Large intestine (tissue), 3 donors: ENCODE measurements at regions not wholly inside any gene's neighbourhood (a gene's known extent, or its start where the extent isn't known, plus 50 kb on each side); places are given as distances from the start of the nearest gene placed in this dataset.
"Not testable (repeated sequence)": the region's sequence is repeated elsewhere in the genome, so short reads cannot be mapped to it uniquely, and the experiment has no call there.

Source experiments
- DNase-seq, 2 donors: peaks; one replicate each; pipeline versions ENCODE4 v3.0.0 to v3.0.0-alpha.2; 2013
- H3K27ac ChIP-seq: one replicate; pipeline ENCODE4 v1.5.1; 2013; ENCODE audit warnings: low read length
- H3K27me3 ChIP-seq: 2 replicates; pipeline ENCODE4 v1.6.1; 2013; ENCODE audit warnings: low read length; ENCODE audit not compliant: control insufficient read depth, insufficient read depth
- H3K36me3 ChIP-seq: 2 replicates; pipeline ENCODE4 v1.6.1; 2013; ENCODE audit warnings: low read length; ENCODE audit not compliant: control insufficient read depth, insufficient read depth
- H3K4me1 ChIP-seq: one replicate; pipeline ENCODE4 v1.6.1; 2013; ENCODE audit warnings: low read length; ENCODE audit not compliant: control insufficient read depth, insufficient read depth
- H3K4me3 ChIP-seq: one replicate; pipeline ENCODE4 v1.5.1; 2013; ENCODE audit warnings: low read length
- H3K9me3 ChIP-seq: one replicate; pipeline ENCODE4 v1.6.1; 2013; ENCODE audit warnings: mild to moderate bottlenecking, low read depth, low read length, moderate library complexity; ENCODE audit not compliant: control insufficient read depth
- WGBS: methylation state at CpG from one replicate; pipeline ENCODE4 v1.1.5; 2013; ENCODE audit warnings: low lambda C conversion rate; ENCODE audit not compliant: insufficient coverage; 5-methylcytosine and 5-hydroxymethylcytosine counted together

GRCh38 chr4:33924811-33925210, 2319.5 kb downstream of the ARAP2 start:
- no peaks in the 10 kb centered on the region for H3K27me3 ChIP-seq

GRCh38 chr4:33930497-33930896, 2313.8 kb downstream of the ARAP2 start:
- Histone ChIP-seq H3K4me1 (no peaks in the 10 kb centered on the region), H3K9me3 (no peaks in the 10 kb centered on the region), H3K27ac (no peak overlapping the region), H3K4me3 (no peak overlapping the region), H3K27me3 (no peaks in the 10 kb centered on the region), H3K36me3 (no peaks in the 10 kb centered on the region)
- no CpG with 5 or more reads among the region's 1 CpG for WGBS
- no peak for DNase-seq

More at GRCh38 chr4:33924811-33925210, 2319.5 kb downstream of the ARAP2 start:
- no peaks in the 10 kb centered on the region for H3K9me3 ChIP-seq
- H3K36me3 ChIP-seq = no peaks in the 10 kb centered on the region
- H3K27ac ChIP-seq = no peak overlapping the region
- no peaks in the 10 kb centered on the region for H3K4me1 ChIP-seq
- H3K4me3 ChIP-seq = no peak overlapping the region
- no peak for DNase-seq
- WGBS = no CpG with 5 or more reads among the region's 1 CpG

GRCh38 chr4:33931026-33931425, 2313.3 kb downstream of the ARAP2 start:
- no peak overlapping the region for H3K27ac ChIP-seq
- H3K36me3 ChIP-seq = no peaks in the 10 kb centered on the region
- WGBS = 63% methylated on average over 1 of the region's 2 CpGs

GRCh38 chr4:33940281-33940680, 2304.0 kb downstream of the ARAP2 start:
- Histone ChIP-seq H3K27me3 (no peaks in the 10 kb centered on the region), H3K9me3 (no peaks in the 10 kb centered on the region), H3K27ac (no peak overlapping the region), H3K4me1 (no peaks in the 10 kb centered on the region), H3K36me3 (no peaks in the 10 kb centered on the region), H3K4me3 (no peak overlapping the region)
- no peak for DNase-seq

More at GRCh38 chr4:33931026-33931425, 2313.3 kb downstream of the ARAP2 start:
- Histone ChIP-seq H3K9me3 (no peaks in the 10 kb centered on the region), H3K27me3 (no peaks in the 10 kb centered on the region), H3K4me3 (no peak overlapping the region), H3K4me1 (no peaks in the 10 kb centered on the region)
- no peak for DNase-seq

GRCh38 chr4:33941854-33942253, 2302.5 kb downstream of the ARAP2 start:
- H3K9me3 ChIP-seq = no peaks in the 10 kb centered on the region
- DNase-seq = no peak
- no peaks in the 10 kb centered on the region for H3K4me1 ChIP-seq
- no peaks in the 10 kb centered on the region for H3K27me3 ChIP-seq
- 83% methylated on average over 1 of the region's 1 CpG for WGBS
- no peak overlapping the region for H3K27ac ChIP-seq
- H3K36me3 ChIP-seq = no peaks in the 10 kb centered on the region
- no peak overlapping the region for H3K4me3 ChIP-seq

GRCh38 chr4:33948921-33949320, 2295.4 kb downstream of the ARAP2 start:
- no peaks in the 10 kb centered on the region for H3K36me3 ChIP-seq
- H3K27ac ChIP-seq = no peak overlapping the region
- no peaks in the 10 kb centered on the region for H3K9me3 ChIP-seq
- H3K4me3 ChIP-seq = no peak overlapping the region
- DNase-seq = no peak
- H3K27me3 ChIP-seq = no peaks in the 10 kb centered on the region
- H3K4me1 ChIP-seq = no peaks in the 10 kb centered on the region

GRCh38 chr4:33953848-33954247, 2290.5 kb downstream of the ARAP2 start:
- not testable (repeated sequence) for H3K4me3 ChIP-seq, H3K9me3 ChIP-seq, H3K27ac ChIP-seq, H3K4me1 ChIP-seq, H3K36me3 ChIP-seq, DNase-seq, H3K27me3 ChIP-seq
- no CpG with 5 or more reads among the region's 4 CpGs for WGBS

- no peak for DNase-seq
- Histone ChIP-seq H3K27me3 (no peaks in the 10 kb centered on the region), H3K4me1 (no peaks in the 10 kb centered on the region), H3K4me3 (no peak overlapping the region), H3K9me3 (peaks cover 3% of the 10 kb centered on the region), H3K27ac (no peak overlapping the region), H3K36me3 (no peaks in the 10 kb centered on the region)
- no CpG with 5 or more reads among the region's 10 CpGs for WGBS
Measured at GRCh38 chr4:33954759-33955158, 2289.6 kb downstream of the ARAP2 start.

- Histone ChIP-seq H3K4me1 (no peaks in the 10 kb centered on the region), H3K4me3 (no peak overlapping the region), H3K9me3 (peaks cover 3% of the 10 kb centered on the region), H3K27me3 (no peaks in the 10 kb centered on the region), H3K27ac (no peak overlapping the region), H3K36me3 (no peaks in the 10 kb centered on the region)
- no peak for DNase-seq
- 100% methylated on average over 1 of the region's 4 CpGs for WGBS
Measured at GRCh38 chr4:33959519-33959918, 2284.8 kb downstream of the ARAP2 start.

- 93% methylated on average over 2 of the region's 2 CpGs for WGBS
- no peak for DNase-seq
- Histone ChIP-seq H3K4me3 (no peak overlapping the region), H3K27ac (no peak overlapping the region), H3K9me3 (peaks cover 3% of the 10 kb centered on the region), H3K27me3 (no peaks in the 10 kb centered on the region), H3K4me1 (no peaks in the 10 kb centered on the region), H3K36me3 (no peaks in the 10 kb centered on the region)
Measured at GRCh38 chr4:33961761-33962160, 2282.6 kb downstream of the ARAP2 start.

GRCh38 chr4:33966808-33967207, 2277.5 kb downstream of the ARAP2 start:
- no peaks in the 10 kb centered on the region for H3K27me3 ChIP-seq
- H3K27ac ChIP-seq = no peak overlapping the region
- no CpG with 5 or more reads among the region's 1 CpG for WGBS
- no peaks in the 10 kb centered on the region for H3K4me1 ChIP-seq
- peaks cover 3% of the 10 kb centered on the region for H3K9me3 ChIP-seq
- no peaks in the 10 kb centered on the region for H3K36me3 ChIP-seq
- no peak overlapping the region for H3K4me3 ChIP-seq
- no peak for DNase-seq
